OCI-LY1 (cell line): ENCODE measurements at regions not wholly inside any gene's neighbourhood (a gene's known extent, or its start where the extent isn't known, plus 50 kb on each side); places are given as distances from the start of the nearest gene placed in this dataset.

ENCODE experiments used
- H2AFZ ChIP-seq: fragments of 200-600 bp; sonication (generic), shearing (Covaris generic); 2 replicates; pipeline ENCODE4 v1.6.0; 2014; ENCODE audit warnings: antibody characterized with exemption, mild to moderate bottlenecking, low read length
- H3F3A ChIP-seq: fragments of 200-600 bp; sonication (generic), shearing (Covaris generic); 2 replicates; pipeline ENCODE4 v1.6.0; 2014; ENCODE audit warnings: mild to moderate bottlenecking, antibody characterized with exemption, low read length, moderate library complexity; ENCODE audit not compliant: insufficient read depth
- H3K27ac ChIP-seq: fragments of 200-600 bp; sonication (generic); 2 replicates; pipeline ENCODE4 v1.5.1; 2014; ENCODE audit warnings: low read length, mixed run types, mild to moderate bottlenecking, low read depth; ENCODE audit not compliant: poor library complexity, severe bottlenecking
- H3K27me3 ChIP-seq: fragments of 200-600 bp; sonication (generic); 2 replicates; pipeline ENCODE4 v1.6.0; 2014; ENCODE audit warnings: antibody characterized with exemption, mild to moderate bottlenecking, low read length, moderate library complexity; ENCODE audit not compliant: insufficient read depth
- H3K36me3 ChIP-seq: fragments of 200-600 bp; sonication (generic); 2 replicates; pipeline ENCODE4 v1.6.1; 2014; ENCODE audit warnings: mild to moderate bottlenecking, antibody characterized with exemption, low read length, moderate library complexity, mixed read lengths; ENCODE audit not compliant: insufficient read depth
- H3K4me1 ChIP-seq: fragments of 200-600 bp; sonication (generic); 2 replicates; pipeline ENCODE4 v1.5.1; 2014; ENCODE audit warnings: mild to moderate bottlenecking, low read length, moderate library complexity; ENCODE audit not compliant: insufficient read depth, severe bottlenecking
- H3K4me2 ChIP-seq: fragments of 200-600 bp; sonication (generic), shearing (Covaris generic); 2 replicates; pipeline ENCODE4 v1.6.1; 2014; ENCODE audit warnings: low read length
- H3K4me3 ChIP-seq: fragments of 200-600 bp; sonication (generic); 2 replicates; pipeline ENCODE4 v1.5.1; 2014; ENCODE audit warnings: low read length, low read depth, mild to moderate bottlenecking, mixed read lengths; ENCODE audit not compliant: poor library complexity, severe bottlenecking
- H3K79me2 ChIP-seq: fragments of 200-600 bp; shearing (Covaris generic); 2 replicates; pipeline ENCODE4 v1.6.1; 2016; ENCODE audit warnings: mixed run types, low read length, mixed read lengths; ENCODE audit not compliant: insufficient read depth
- H3K9ac ChIP-seq: fragments of 200-600 bp; sonication (generic), shearing (Covaris generic); 2 replicates; pipeline ENCODE4 v1.6.1; 2014; ENCODE audit warnings: mild to moderate bottlenecking, low read length, mixed read lengths
- H3K9me2 ChIP-seq: fragments of 200-600 bp; sonication (generic), shearing (Covaris generic); 2 replicates; pipeline ENCODE4 v1.6.1; 2014; ENCODE audit warnings: low read depth, mild to moderate bottlenecking, low read length, mixed read lengths
- H3K9me3 ChIP-seq: fragments of 200-600 bp; shearing (Covaris generic); 2 replicates; pipeline ENCODE4 v1.6.1; 2014; ENCODE audit warnings: low read length, mixed read lengths
- H4K20me1 ChIP-seq: fragments of 200-600 bp; sonication (generic), shearing (Covaris generic); 2 replicates; pipeline ENCODE4 v1.6.0; 2016; ENCODE audit warnings: mild to moderate bottlenecking, low read length; ENCODE audit not compliant: insufficient read depth
- CTCF ChIP-seq: fragments of 200-600 bp; sonication (generic), shearing (Covaris generic); IDR thresholded peaks from 2 replicates; pipeline ENCODE4 v1.5.1; 2017; ENCODE audit warnings: mild to moderate bottlenecking, antibody characterized with exemption, low read length, moderate library complexity, mixed read lengths
- EZH2 ChIP-seq: fragments of 200-600 bp; sonication (generic), shearing (Covaris generic); IDR thresholded peaks from 2 replicates; pipeline ENCODE4 v1.8.0; 2017; ENCODE audit warnings: borderline replicate concordance, mixed run types, mild to moderate bottlenecking, antibody characterized with exemption, low read length, moderate library complexity, mixed read lengths

GRCh38 chr2:13103151-13103550 lies 386.4 kb downstream of the TRIB2 start:
- Histone ChIP-seq H3K36me3 (no peaks in the 10 kb centered on the region), H3K79me2 (no peaks in the 10 kb centered on the region), H2AFZ (no peak overlapping the region), H3K4me2 (no peak overlapping the region), H3K9me3 (no peaks in the 10 kb centered on the region), H3K9ac (no peak overlapping the region), H3K27me3 (no peaks in the 10 kb centered on the region), H3K4me1 (no peaks in the 10 kb centered on the region), H4K20me1 (no peaks in the 10 kb centered on the region), H3F3A (no peaks in the 10 kb centered on the region), H3K4me3 (no peak overlapping the region), H3K9me2 (no peaks in the 10 kb centered on the region), H3K27ac (no peak overlapping the region)
- no peak for TF ChIP-seq CTCF
- TF ChIP-seq EZH2 = no peak

GRCh38 chr2:13103778-13104493 lies 387.2 kb downstream of the TRIB2 start:
- Histone ChIP-seq H3K9me2 (no peaks in the 10 kb centered on the region), H3K79me2 (no peaks in the 10 kb centered on the region), H3K36me3 (no peaks in the 10 kb centered on the region), H3K27me3 (no peaks in the 10 kb centered on the region), H3K9ac (no peak overlapping the region), H3F3A (no peaks in the 10 kb centered on the region), H3K4me3 (no peak overlapping the region), H3K27ac (no peak overlapping the region), H3K9me3 (no peaks in the 10 kb centered on the region), H2AFZ (no peak overlapping the region), H4K20me1 (no peaks in the 10 kb centered on the region), H3K4me2 (no peak overlapping the region), H3K4me1 (no peaks in the 10 kb centered on the region)
- no peak for TF ChIP-seq EZH2
- no peak for TF ChIP-seq CTCF

- no peak overlapping the region for H2AFZ ChIP-seq
- no peaks in the 10 kb centered on the region for H3F3A ChIP-seq
- no peaks in the 10 kb centered on the region for H3K9me3 ChIP-seq
- H3K27me3 ChIP-seq = no peaks in the 10 kb centered on the region
- H4K20me1 ChIP-seq = no peaks in the 10 kb centered on the region
- H3K4me3 ChIP-seq = no peak overlapping the region
- TF ChIP-seq EZH2 (no peak), CTCF (no peak)
- H3K4me2 ChIP-seq = no peak overlapping the region
- no peak overlapping the region for H3K27ac ChIP-seq
- H3K9ac ChIP-seq = no peak overlapping the region
- H3K9me2 ChIP-seq = no peaks in the 10 kb centered on the region
- H3K36me3 ChIP-seq = no peaks in the 10 kb centered on the region
- H3K79me2 ChIP-seq = no peaks in the 10 kb centered on the region
- no peaks in the 10 kb centered on the region for H3K4me1 ChIP-seq
Observed at GRCh38 chr2:13104723-13105122, 388.0 kb downstream of the TRIB2 start.
